HG03097 (cell line): ENCODE measurements at regions not wholly inside any gene's neighbourhood (a gene's known extent, or its start where the extent isn't known, plus 50 kb on each side); places are given as distances from the start of the nearest gene placed in this dataset.

Experiments used
- ATAC-seq: cut with Tn5 transposase; IDR thresholded peaks from one replicate; pipeline ENCODE4 v1.9.1; 2021; ENCODE audit not compliant: unreplicated experiment, low FRiP score

GRCh38 chr18:51687845-51688585 lies 490.5 kb upstream of the MEX3C start:
- ATAC-seq = no peak

DNA sequence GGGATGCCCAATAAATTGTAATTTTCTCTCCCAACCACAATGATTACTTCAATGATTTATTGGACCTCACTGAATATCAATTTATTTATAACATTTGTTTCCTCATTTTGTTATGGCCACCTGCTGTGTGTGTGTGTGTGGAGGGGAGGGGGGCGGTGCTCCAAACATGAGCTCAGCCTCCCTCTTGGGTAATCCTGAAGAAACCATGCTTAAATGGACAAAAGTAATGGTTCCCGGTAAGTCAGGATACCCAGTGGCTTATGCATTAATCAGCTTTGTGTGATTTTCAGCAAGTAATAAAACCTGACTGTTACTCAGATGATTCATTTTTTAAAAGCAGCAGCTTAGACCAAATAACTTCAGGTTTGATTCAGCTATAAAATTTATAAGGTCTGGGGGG lies 495.1 kb upstream of the MEX3C start:
- ATAC-seq = no peak

- ATAC-seq = no peak
Measured at GRCh38 chr18:51711298-51711889, 513.9 kb upstream of the MEX3C start.

DNA sequence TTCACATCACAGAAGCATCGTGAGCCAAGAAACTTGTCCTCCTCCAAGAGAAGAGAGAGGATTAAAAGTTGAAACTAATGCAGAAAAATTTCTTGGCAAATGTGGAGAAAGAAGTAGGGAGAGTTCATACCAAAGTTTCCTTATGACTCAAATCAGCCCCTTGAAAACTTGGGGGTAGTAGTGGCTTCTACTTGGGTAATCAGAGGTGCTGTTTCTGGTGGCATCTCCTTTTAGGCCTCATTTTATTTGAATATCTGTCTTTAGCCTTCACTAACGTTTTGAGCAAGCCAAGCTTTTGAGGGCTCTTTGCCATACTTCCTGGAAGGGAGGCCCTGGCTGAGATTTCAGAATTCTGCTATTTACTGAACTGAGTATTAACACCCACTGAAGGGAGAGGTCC lies 515.3 kb upstream of the MEX3C start:
- ATAC-seq = no peak

- no peak for ATAC-seq
Measured at GRCh38 chr18:51716277-51716676, 518.8 kb upstream of the MEX3C start.

DNA sequence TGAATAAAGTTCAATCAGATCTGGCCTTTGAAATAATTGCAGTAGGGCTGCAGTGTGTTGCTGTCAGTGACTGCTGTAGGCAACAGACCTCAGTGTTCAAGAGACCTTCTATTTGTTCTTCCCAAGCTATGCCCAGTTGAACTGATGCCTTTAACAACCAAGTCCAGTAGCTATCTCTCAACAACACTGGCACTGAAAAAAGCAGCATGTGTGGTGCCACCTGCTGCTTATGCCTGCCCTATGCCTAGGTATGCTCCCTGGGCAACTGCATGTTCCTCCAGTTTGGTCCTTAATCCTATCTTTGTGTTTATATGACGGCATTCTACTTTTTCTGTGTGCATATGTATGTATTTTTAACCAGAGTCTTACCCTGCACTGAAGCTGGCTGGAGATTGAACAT lies 523.9 kb upstream of the MEX3C start:
- ATAC-seq = no peak

GRCh38 chr18:51721996-51722395 lies 524.5 kb upstream of the MEX3C start:
- no peak for ATAC-seq

DNA sequence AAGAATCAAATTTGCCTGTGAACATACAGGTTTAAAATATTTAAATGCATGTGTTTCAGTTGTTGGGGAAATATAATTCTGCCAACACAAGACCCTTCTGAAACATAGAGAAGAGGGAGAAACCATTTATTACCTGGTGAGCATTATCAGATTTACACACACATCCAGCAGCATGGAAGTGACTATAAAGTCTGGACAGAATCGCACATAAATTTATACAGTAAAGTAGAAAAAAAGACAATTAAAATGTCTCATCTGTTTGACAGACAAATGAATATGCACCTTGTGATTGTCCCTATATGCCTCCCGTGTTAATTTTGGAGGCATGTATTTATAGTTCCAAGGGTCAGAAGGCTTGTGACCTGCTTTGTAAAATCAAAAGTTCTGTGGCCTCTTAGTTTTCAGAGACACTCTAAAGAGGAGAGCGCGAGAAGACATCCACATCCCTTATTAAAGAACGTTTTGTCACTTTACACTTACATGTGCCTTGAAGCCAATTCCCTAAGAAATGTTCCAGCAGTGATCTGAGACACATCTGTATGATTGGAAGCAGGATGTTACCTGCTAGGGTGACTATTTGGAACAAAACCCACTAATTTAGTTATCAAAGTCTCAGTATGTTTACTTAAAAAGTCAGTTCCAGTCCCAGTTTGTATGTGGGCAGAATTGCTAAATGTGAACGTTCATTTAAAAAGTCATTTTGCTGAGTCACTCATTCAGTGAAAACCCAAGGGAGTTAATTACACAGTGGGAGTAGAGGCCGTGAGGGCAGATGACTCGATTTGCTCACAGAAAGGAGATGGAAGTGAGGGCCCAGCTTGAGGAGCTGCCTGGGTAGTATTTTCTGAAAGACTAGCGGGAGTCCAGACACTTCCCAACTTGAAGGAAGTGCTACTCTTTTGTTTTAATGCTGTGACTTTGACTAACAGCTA lies 527.6 kb upstream of the MEX3C start:
- no peak for ATAC-seq

- ATAC-seq = no peak
Measured at GRCh38 chr18:51726614-51727013, 529.1 kb upstream of the MEX3C start.

DNA sequence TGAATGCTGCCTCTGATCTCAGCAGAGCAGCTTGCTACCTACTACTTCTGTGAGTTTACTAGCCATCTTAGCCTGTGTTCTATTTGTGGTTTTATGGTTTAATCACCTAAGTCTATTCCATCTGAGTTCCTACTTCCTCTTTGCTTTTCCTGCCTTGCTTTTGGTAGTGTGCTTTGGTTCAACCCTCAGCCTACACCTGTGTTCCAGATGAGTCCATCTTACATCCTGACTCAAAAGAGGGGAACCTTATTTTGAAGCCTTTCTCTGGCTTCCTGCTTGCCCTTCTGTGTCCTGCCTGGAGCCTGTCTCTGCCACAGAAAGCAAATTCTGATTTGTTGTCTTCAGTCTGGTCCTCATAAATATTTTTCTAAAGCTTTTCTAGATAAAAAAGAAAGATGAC lies 530.3 kb upstream of the MEX3C start:
- ATAC-seq = no peak

DNA sequence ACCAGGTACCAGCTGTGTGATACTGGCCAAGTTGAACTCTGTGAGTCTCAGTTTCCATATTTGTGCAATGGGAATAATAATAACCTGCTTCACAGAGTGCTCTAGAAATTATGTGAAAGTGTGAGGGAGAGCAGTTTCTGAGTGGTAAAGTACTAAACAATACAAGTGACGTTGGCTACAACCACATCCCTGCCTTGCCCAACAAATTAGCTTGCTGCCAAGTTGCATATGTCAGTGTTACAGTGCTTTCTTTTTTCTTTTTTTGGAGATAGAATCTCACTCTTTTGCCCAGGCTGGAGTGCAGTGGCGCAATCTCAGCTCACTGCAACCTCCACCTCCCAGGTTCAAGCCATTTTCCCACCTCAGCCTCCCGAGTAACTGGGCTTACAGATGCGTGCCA lies 533.6 kb upstream of the MEX3C start:
- ATAC-seq = no peak

- ATAC-seq = no peak
Measured at GRCh38 chr18:51734576-51734975, 537.1 kb upstream of the MEX3C start.

- peak; percentile 75 for ATAC-seq
Measured at GRCh38 chr18:51739044-51739666, 541.7 kb upstream of the MEX3C start.

DNA sequence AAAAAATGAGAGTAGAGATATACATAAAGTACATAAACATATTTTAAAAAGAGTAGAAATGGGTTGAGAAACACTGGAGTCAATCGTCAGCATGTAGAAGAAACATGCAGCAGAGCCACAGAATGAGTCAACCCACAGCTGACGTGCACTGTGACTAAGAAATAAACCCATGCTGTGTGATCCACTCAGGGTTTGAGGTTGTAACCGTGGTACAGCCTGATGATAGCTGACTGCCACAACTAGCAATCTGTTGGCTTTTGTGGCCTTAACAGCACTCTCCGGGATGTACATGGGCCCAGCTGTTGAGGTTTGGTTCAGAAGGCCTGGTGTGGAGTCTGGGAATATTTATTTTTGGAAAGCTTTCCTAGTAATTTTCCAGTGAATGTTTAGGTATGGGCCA lies 554.4 kb upstream of the MEX3C start:
- no peak for ATAC-seq

- ATAC-seq = no peak
Measured at GRCh38 chr18:51753365-51754057, 556.0 kb upstream of the MEX3C start.

GRCh38 chr18:51754566-51754965 lies 557.1 kb upstream of the MEX3C start:
- no peak for ATAC-seq

DNA sequence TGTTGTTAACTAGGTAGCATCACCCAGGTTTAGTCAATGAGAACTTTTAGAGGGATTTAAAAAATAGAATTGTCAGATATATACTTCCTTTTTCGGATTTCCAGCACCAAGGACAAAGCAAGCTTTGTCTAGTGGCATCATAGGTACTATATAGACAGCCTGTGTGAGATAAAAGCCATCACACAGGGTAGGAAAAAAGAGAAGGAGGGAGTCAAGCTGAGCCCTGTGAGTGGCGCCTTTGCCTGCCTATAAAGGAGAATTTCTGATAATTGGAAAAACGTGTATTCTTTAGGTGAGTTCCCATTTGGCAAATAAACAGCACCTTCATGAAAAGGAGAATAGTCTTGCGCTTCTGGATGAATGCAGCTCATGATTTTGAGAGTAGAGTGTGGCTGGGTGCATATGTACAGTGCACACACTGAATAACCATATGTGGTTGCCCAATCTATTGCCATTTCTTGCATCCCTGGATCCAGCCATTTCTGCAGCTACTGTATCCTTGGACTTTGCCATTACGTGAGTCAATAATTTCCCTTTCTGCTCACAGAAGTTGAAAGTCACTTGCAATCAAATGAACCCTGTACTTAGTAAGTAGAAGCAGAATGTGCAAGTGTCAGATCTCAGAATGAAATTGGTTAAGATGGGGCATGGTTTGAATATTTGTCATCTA lies 559.9 kb upstream of the MEX3C start:
- no peak for ATAC-seq

DNA sequence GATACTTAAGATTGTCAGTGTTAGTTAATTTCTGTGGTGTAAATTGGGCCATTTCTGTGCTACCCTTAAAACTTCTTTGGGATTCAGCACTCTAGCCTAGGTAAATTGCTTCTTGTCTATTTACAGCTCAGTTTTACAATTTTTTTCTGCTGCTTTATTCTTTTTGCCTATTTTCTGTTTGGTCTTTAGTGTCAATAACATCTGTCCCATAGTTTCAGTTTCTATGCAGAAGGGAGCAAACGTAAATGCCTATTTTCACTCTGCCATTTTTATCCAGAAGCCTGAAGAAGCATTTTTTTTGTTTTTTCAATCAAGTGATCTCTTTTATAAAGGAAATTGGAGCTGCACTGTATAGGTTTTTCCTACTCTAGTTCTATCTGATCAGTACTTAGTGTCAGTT lies 564.9 kb upstream of the MEX3C start:
- ATAC-seq = no peak

DNA sequence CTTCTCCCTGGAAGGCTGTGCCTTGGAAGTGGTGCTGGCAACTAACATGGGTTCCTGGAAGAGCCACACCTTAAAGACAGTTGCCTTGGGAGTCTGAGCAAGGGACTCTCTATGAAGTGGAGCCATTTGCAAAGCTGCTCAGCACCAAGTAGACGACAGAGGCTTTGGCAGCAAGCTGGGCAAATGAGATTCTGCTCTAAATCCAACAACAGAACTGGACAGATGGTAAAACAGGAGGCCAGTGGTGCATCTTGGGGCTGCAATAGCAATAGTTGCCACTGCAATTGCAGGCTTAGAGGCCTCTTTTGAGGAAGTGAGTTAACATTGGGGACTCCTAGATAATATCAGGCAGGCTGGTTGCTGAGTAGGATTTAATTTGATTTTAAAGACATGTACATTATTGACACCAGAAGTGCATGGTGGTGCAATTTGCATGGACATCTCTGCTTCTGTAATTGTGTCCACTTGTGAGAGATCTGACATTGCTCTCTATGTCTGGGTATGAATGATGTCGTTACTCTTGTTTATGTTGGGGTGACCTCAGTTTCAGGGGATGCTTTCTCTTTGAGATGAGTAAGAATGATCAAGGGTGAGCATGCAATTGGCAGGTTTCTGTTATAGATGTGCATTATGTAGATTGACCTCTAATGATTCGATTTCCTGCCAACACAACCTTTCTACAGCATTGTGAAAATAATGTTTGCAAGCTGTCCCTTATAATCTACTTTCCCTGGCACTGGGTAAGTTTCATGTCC lies 568.3 kb upstream of the MEX3C start:
- no peak for ATAC-seq
